HL-60 (cell line): ENCODE measurements at regions not wholly inside any gene's neighbourhood (a gene's known extent, or its start where the extent isn't known, plus 50 kb on each side); places are given as distances from the start of the nearest gene placed in this dataset.

Experiments used
- DNase-seq, 2 experiments: peaks; one replicate each; pipeline ENCODE4 v3.0.0-alpha.2; 2010 to 2020; ENCODE audit warnings: low read depth in 1 of 2, low spot score in 1 of 2
- H3K27ac ChIP-seq: fragments of 250-450 bp; sonication (Bioruptor Pico); replicated peaks from 2 replicates; pipeline ENCODE4 v1.5.1; 2020; ENCODE audit warnings: mild to moderate bottlenecking, moderate library complexity
- H3K27me3 ChIP-seq: fragments of 250-450 bp; sonication (Bioruptor Pico); 2 replicates; pipeline ENCODE4 v1.5.1; 2021; ENCODE audit warnings: mild to moderate bottlenecking, moderate library complexity; ENCODE audit not compliant: insufficient read depth, poor library complexity, severe bottlenecking
- H3K4me3 ChIP-seq: replicated peaks from 2 replicates; pipeline ENCODE4 v1.5.1; 2011; ENCODE audit warnings: mild to moderate bottlenecking, control low read depth, low read length; ENCODE audit not compliant: insufficient read depth
- GABPA ChIP-seq: IDR thresholded peaks from 2 replicates; pipeline ENCODE4 v1.6.1; 2012; ENCODE audit warnings: low read depth
- POLR2AphosphoS5 ChIP-seq: IDR thresholded peaks from 2 replicates; pipeline ENCODE4 v1.6.1; 2012; ENCODE audit warnings: low read depth
- SPI1 ChIP-seq: IDR thresholded peaks from 2 replicates; pipeline ENCODE4 v1.6.1; 2012; ENCODE audit warnings: low read depth, mild to moderate bottlenecking, borderline replicate concordance
- TF ChIP-seq, protein P1 (sequence below): IDR thresholded peaks from one replicate; pipeline ENCODE4 v1.5.1; 2011; ENCODE audit warnings: low read length, control low read depth, inconsistent platforms; ENCODE audit not compliant: insufficient read depth
- TF ChIP-seq, protein P2 (sequence below): IDR thresholded peaks from 2 replicates; pipeline ENCODE4 v1.6.1; 2012; ENCODE audit warnings: low read depth; ENCODE audit not compliant: insufficient replicate concordance

GRCh38 chr10:71073451-71074175, 138.8 kb upstream of the UNC5B start:
- Histone ChIP-seq H3K27me3 (no peaks in the 10 kb centered on the region), H3K27ac (no peak overlapping the region), H3K4me3 (no peak overlapping the region)
- TF ChIP-seq, protein P1, sequence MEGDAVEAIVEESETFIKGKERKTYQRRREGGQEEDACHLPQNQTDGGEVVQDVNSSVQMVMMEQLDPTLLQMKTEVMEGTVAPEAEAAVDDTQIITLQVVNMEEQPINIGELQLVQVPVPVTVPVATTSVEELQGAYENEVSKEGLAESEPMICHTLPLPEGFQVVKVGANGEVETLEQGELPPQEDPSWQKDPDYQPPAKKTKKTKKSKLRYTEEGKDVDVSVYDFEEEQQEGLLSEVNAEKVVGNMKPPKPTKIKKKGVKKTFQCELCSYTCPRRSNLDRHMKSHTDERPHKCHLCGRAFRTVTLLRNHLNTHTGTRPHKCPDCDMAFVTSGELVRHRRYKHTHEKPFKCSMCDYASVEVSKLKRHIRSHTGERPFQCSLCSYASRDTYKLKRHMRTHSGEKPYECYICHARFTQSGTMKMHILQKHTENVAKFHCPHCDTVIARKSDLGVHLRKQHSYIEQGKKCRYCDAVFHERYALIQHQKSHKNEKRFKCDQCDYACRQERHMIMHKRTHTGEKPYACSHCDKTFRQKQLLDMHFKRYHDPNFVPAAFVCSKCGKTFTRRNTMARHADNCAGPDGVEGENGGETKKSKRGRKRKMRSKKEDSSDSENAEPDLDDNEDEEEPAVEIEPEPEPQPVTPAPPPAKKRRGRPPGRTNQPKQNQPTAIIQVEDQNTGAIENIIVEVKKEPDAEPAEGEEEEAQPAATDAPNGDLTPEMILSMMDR = no peak
- TF ChIP-seq, protein P2, sequence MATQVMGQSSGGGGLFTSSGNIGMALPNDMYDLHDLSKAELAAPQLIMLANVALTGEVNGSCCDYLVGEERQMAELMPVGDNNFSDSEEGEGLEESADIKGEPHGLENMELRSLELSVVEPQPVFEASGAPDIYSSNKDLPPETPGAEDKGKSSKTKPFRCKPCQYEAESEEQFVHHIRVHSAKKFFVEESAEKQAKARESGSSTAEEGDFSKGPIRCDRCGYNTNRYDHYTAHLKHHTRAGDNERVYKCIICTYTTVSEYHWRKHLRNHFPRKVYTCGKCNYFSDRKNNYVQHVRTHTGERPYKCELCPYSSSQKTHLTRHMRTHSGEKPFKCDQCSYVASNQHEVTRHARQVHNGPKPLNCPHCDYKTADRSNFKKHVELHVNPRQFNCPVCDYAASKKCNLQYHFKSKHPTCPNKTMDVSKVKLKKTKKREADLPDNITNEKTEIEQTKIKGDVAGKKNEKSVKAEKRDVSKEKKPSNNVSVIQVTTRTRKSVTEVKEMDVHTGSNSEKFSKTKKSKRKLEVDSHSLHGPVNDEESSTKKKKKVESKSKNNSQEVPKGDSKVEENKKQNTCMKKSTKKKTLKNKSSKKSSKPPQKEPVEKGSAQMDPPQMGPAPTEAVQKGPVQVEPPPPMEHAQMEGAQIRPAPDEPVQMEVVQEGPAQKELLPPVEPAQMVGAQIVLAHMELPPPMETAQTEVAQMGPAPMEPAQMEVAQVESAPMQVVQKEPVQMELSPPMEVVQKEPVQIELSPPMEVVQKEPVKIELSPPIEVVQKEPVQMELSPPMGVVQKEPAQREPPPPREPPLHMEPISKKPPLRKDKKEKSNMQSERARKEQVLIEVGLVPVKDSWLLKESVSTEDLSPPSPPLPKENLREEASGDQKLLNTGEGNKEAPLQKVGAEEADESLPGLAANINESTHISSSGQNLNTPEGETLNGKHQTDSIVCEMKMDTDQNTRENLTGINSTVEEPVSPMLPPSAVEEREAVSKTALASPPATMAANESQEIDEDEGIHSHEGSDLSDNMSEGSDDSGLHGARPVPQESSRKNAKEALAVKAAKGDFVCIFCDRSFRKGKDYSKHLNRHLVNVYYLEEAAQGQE = no peak
- TF ChIP-seq POLR2AphosphoS5 (no peak), GABPA (no peak), SPI1 (no peak)
- no peak for DNase-seq

DNA sequence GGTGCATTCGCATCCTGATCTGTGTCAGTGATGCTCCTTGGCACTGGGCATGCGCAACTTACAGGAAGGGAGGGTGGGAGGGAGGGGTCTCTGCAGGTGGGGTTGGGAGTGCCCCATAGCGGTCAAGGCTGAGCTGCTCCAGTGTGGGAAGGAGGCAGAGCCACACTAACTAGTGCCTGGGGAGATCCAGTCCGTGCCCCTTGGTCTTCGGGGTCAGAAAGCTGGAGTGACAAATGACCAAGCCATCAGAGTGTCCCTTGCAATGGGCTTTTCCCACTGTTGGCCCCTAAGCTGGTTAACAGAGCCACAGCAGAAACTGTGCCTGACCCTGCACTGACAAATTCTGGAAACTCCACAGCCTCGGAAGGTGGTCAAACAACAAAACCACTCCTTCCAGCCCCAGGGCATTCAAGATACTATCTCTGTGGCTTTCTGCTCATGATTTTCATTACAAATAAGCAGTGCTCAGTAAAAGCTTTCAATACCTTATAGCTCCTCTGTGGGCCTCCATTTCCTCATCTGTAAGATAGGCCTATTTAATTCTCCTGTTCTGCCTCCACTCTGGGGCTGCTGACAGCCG, 138.1 kb upstream of the UNC5B start:
- H3K4me3 ChIP-seq = no peak overlapping the region
- H3K27ac ChIP-seq = no peak overlapping the region
- no peak for DNase-seq
- TF ChIP-seq SPI1 (no peak), POLR2AphosphoS5 (no peak), GABPA (no peak)
- TF ChIP-seq, protein P1 = no peak
- TF ChIP-seq, protein P2 = no peak
- no peaks in the 10 kb centered on the region for H3K27me3 ChIP-seq

DNA sequence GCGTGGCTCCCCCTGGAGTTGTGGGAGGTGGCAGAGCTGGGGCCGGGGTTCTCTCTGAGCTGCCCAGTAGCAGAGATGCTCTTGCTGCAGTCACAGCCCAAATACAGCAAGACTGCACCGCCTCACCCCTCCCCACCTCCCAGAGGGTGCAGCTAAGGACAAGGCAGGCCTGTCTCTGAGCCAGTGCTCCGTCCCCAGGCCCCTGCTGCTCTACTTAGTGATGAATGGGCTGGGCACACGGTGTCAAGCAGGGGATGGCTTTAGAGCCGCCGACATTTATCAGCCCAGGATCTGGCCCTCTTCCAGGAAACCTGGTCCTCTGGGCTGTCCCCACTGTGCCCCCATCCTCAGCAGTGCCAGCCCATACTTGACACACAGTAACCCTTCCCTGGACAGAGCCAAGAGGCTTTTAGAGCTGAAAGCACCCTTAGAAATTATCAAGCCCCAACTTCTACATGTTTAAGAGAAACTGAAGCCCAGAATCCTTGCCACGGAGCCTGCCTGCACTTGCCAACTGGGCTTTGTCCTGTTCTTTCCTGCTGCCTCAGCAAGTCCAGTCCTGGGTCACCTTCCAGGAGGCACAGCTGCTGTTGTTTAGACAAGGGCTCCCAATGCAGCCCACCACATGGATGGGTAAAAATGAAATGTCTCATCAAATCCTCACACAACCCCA, 137.1 kb upstream of the UNC5B start:
- H3K27me3 ChIP-seq = no peaks in the 10 kb centered on the region
- TF ChIP-seq, protein P1 = no peak
- DNase-seq = no peak

More for the DNA sequence above, 137.1 kb upstream of the UNC5B start:
- Histone ChIP-seq H3K4me3 (no peak overlapping the region), H3K27ac (no peak overlapping the region)
